ENCODE measurements at regions not wholly inside any gene's neighbourhood (a gene's known extent, or its start where the extent isn't known, plus 50 kb on each side); places are given as distances from the start of the nearest gene placed in this dataset.

DNA sequence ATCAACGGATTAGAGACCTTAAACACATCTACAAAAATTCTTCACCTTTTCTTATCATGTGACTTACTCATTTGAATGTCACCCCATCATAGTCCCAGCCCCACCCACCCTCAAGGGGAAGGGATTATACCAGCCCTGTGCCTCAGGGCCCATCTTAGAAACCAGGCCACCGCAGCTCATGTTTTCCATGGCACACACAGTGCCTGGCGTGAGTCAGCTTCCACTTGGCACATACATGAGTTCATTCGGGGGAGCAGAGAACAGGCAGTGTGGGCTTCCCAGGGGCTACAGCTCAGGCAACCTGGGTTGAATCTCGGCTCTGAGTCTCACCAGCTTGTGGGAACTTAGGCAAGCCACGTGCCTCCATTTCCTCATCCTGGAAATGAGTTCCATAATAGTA lies 310.6 kb downstream of the NPHP4 start:
- H2AFZ ChIP-seq (ENCODE audit: low read depth, low read length): no peak overlapping the region

DNA sequence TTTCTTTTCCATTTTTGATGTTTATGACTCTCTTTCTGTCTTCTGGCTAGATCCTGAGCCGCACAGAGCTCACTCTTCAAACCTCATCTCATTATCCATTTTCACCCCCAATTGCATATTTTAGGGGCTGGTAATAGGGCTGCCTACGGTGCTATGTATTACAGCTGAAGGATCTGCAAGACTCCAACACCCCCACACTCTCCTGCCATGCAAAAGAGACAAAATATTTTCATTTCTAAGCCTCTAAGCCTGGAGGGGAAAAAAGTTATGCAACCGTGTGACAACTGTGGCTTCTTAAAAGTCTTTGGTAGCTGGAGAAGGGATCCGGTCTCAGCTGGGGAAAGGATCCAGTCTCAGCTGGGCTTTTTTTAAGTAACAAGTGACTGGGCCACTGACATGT lies 311.6 kb downstream of the NPHP4 start:
- Histone ChIP-seq H3K79me2 (replicated peaks; ENCODE audit: insufficient read depth, low read length) (no peaks in the 10 kb centered on the region), H4K20me1 (ENCODE audit: insufficient read depth) (no peaks in the 10 kb centered on the region), H3K4me2 (ENCODE audit: low read length) (no peak overlapping the region), H3K27me3 (ENCODE audit: insufficient read depth, low read depth, low read length) (no peaks in the 10 kb centered on the region), H3K36me3 (ENCODE audit: insufficient read depth, low read length) (no peaks in the 10 kb centered on the region), H3F3A (ENCODE audit: insufficient read depth, low read length, poor library complexity, severe bottlenecking) (no peaks in the 10 kb centered on the region), H3K9me2 (ENCODE audit: insufficient read depth, low read length) (no peaks in the 10 kb centered on the region), H3K9me3 (ENCODE audit: low read length) (no peaks in the 10 kb centered on the region), H3K9ac (ENCODE audit: low read length) (no peak overlapping the region), H3K27ac (ENCODE audit: low read length) (no peak overlapping the region), H3K4me3 (ENCODE audit: low read length) (no peak overlapping the region), H2AFZ (ENCODE audit: low read depth, low read length) (no peak overlapping the region)
- TF ChIP-seq, protein P1, sequence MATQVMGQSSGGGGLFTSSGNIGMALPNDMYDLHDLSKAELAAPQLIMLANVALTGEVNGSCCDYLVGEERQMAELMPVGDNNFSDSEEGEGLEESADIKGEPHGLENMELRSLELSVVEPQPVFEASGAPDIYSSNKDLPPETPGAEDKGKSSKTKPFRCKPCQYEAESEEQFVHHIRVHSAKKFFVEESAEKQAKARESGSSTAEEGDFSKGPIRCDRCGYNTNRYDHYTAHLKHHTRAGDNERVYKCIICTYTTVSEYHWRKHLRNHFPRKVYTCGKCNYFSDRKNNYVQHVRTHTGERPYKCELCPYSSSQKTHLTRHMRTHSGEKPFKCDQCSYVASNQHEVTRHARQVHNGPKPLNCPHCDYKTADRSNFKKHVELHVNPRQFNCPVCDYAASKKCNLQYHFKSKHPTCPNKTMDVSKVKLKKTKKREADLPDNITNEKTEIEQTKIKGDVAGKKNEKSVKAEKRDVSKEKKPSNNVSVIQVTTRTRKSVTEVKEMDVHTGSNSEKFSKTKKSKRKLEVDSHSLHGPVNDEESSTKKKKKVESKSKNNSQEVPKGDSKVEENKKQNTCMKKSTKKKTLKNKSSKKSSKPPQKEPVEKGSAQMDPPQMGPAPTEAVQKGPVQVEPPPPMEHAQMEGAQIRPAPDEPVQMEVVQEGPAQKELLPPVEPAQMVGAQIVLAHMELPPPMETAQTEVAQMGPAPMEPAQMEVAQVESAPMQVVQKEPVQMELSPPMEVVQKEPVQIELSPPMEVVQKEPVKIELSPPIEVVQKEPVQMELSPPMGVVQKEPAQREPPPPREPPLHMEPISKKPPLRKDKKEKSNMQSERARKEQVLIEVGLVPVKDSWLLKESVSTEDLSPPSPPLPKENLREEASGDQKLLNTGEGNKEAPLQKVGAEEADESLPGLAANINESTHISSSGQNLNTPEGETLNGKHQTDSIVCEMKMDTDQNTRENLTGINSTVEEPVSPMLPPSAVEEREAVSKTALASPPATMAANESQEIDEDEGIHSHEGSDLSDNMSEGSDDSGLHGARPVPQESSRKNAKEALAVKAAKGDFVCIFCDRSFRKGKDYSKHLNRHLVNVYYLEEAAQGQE (IDR thresholded peaks at IDR 0.05; ENCODE audit: borderline replicate concordance): no peak
- TF ChIP-seq, protein P2, sequence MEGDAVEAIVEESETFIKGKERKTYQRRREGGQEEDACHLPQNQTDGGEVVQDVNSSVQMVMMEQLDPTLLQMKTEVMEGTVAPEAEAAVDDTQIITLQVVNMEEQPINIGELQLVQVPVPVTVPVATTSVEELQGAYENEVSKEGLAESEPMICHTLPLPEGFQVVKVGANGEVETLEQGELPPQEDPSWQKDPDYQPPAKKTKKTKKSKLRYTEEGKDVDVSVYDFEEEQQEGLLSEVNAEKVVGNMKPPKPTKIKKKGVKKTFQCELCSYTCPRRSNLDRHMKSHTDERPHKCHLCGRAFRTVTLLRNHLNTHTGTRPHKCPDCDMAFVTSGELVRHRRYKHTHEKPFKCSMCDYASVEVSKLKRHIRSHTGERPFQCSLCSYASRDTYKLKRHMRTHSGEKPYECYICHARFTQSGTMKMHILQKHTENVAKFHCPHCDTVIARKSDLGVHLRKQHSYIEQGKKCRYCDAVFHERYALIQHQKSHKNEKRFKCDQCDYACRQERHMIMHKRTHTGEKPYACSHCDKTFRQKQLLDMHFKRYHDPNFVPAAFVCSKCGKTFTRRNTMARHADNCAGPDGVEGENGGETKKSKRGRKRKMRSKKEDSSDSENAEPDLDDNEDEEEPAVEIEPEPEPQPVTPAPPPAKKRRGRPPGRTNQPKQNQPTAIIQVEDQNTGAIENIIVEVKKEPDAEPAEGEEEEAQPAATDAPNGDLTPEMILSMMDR (IDR thresholded peaks at IDR 0.05; ENCODE audit: poor library complexity, severe bottlenecking): no peak
- no peak for TF ChIP-seq TAF1 (IDR thresholded peaks at IDR 0.05; ENCODE audit: low read depth)
- no peak for TF ChIP-seq EP300 (conservative IDR thresholded peaks at IDR 0.05; ENCODE audit: poor library complexity, severe bottlenecking)
- TF ChIP-seq RAD21 (conservative IDR thresholded peaks at IDR 0.05): no peak
- TF ChIP-seq SMC3 (conservative IDR thresholded peaks at IDR 0.05; ENCODE audit: poor library complexity): no peak
- TF ChIP-seq POLR2AphosphoS5 (IDR thresholded peaks at IDR 0.05): no peak
- TF ChIP-seq MXI1 (conservative IDR thresholded peaks at IDR 0.05; ENCODE audit: poor library complexity, severe bottlenecking): no peak

More for the DNA sequence above, 310.6 kb downstream of the NPHP4 start:
- H3K9ac ChIP-seq (ENCODE audit: low read length): no peak overlapping the region
- no peak overlapping the region for H3K4me3 ChIP-seq (ENCODE audit: low read length)
- no peaks in the 10 kb centered on the region for H4K20me1 ChIP-seq (ENCODE audit: insufficient read depth)
- no peaks in the 10 kb centered on the region for H3K27me3 ChIP-seq (ENCODE audit: insufficient read depth, low read depth, low read length)
- no peak overlapping the region for H3K27ac ChIP-seq (ENCODE audit: low read length)
- no peaks in the 10 kb centered on the region for H3K79me2 ChIP-seq (replicated peaks; ENCODE audit: insufficient read depth, low read length)
- TF ChIP-seq POLR2AphosphoS5 (IDR thresholded peaks at IDR 0.05) (no peak), TAF1 (IDR thresholded peaks at IDR 0.05; ENCODE audit: low read depth) (no peak), RAD21 (conservative IDR thresholded peaks at IDR 0.05) (no peak), EZH2 (IDR thresholded peaks at IDR 0.05; ENCODE audit: borderline replicate concordance, insufficient read depth, low read length, poor library complexity, severe bottlenecking) (no peak), EP300 (conservative IDR thresholded peaks at IDR 0.05; ENCODE audit: poor library complexity, severe bottlenecking) (no peak), SMC3 (conservative IDR thresholded peaks at IDR 0.05; ENCODE audit: poor library complexity) (no peak), MXI1 (conservative IDR thresholded peaks at IDR 0.05; ENCODE audit: poor library complexity, severe bottlenecking) (no peak)
- TF ChIP-seq, protein P1 (IDR thresholded peaks at IDR 0.05; ENCODE audit: borderline replicate concordance): no peak
- TF ChIP-seq, protein P2 (IDR thresholded peaks at IDR 0.05; ENCODE audit: poor library complexity, severe bottlenecking): no peak
- H3K9me2 ChIP-seq (ENCODE audit: insufficient read depth, low read length): no peaks in the 10 kb centered on the region
- H3F3A ChIP-seq (ENCODE audit: insufficient read depth, low read length, poor library complexity, severe bottlenecking): no peaks in the 10 kb centered on the region
- no peaks in the 10 kb centered on the region for H3K9me3 ChIP-seq (ENCODE audit: low read length)
- H3K36me3 ChIP-seq (ENCODE audit: insufficient read depth, low read length): no peaks in the 10 kb centered on the region
- no peak overlapping the region for H3K4me2 ChIP-seq (ENCODE audit: low read length)
